NCI-H2196 treated with DMSO at 0.1 percent for 48 hours (cell line): ENCODE measurements at regions not wholly inside any gene's neighbourhood (a gene's known extent, or its start where the extent isn't known, plus 50 kb on each side); places are given as distances from the start of the nearest gene placed in this dataset.
"Not testable (repeated sequence)": the region's sequence is repeated elsewhere in the genome, so short reads cannot be mapped to it uniquely, and the experiment has no call there.

ENCODE experiments used
- DNase-seq: peaks from one replicate; lab custom pipeline; 2025; ENCODE audit not compliant: unreplicated experiment; lab: John Stamatoyannopoulos, UW

GRCh38 chr16:51984395-51984794 lies 562.5 kb downstream of the TOX3 start:
- DNase-seq, result no peak

GRCh38 chr16:51982715-51983680 lies 563.9 kb downstream of the TOX3 start:
- peak; percentile 53 for DNase-seq

- no peak for DNase-seq
Observed at GRCh38 chr16:51981725-51982124, 565.2 kb downstream of the TOX3 start.

- not testable (repeated sequence) for DNase-seq
Observed at GRCh38 chr16:51977506-51977905, 569.4 kb downstream of the TOX3 start.

- DNase-seq, result no peak
Observed at GRCh38 chr16:51971184-51971583, 575.8 kb downstream of the TOX3 start.

- no peak for DNase-seq
Observed at GRCh38 chr16:51968749-51969148, 578.2 kb downstream of the TOX3 start.

- no peak for DNase-seq
Observed at GRCh38 chr16:51967646-51968045, 579.3 kb downstream of the TOX3 start.

- no peak for DNase-seq
Observed at GRCh38 chr16:51960931-51961330, 586.0 kb downstream of the TOX3 start.

GRCh38 chr16:51953286-51953985 lies 593.5 kb downstream of the TOX3 start:
- no peak for DNase-seq

GRCh38 chr16:51952500-51952899 lies 594.4 kb downstream of the TOX3 start:
- DNase-seq, result no peak

GRCh38 chr16:51951668-51952298 lies 595.2 kb downstream of the TOX3 start:
- DNase-seq, result no peak

GRCh38 chr16:51950118-51950780 lies 596.7 kb downstream of the TOX3 start:
- DNase-seq, result no peak

- no peak for DNase-seq
Observed at GRCh38 chr16:51949282-51949681, 597.7 kb downstream of the TOX3 start.

- DNase-seq, result no peak
Observed at GRCh38 chr16:51941412-51941811, 605.5 kb downstream of the TOX3 start.

GRCh38 chr16:51940183-51940582 lies 606.8 kb downstream of the TOX3 start:
- no peak for DNase-seq

GRCh38 chr16:51939378-51939871 lies 607.5 kb downstream of the TOX3 start:
- no peak for DNase-seq

- DNase-seq, result no peak
Observed at GRCh38 chr16:51938861-51939260, 608.1 kb downstream of the TOX3 start.

- DNase-seq, result no peak
Observed at GRCh38 chr16:51937771-51938170, 609.2 kb downstream of the TOX3 start.

- no peak for DNase-seq
Observed at GRCh38 chr16:51936846-51937245, 610.1 kb downstream of the TOX3 start.

- DNase-seq, result no peak
Observed at GRCh38 chr16:51932317-51932716, 614.6 kb downstream of the TOX3 start.

- DNase-seq, result no peak
Observed at GRCh38 chr16:51931653-51932052, 615.3 kb downstream of the TOX3 start.
